ENCODE measurements at regions not wholly inside any gene's neighbourhood (a gene's known extent, or its start where the extent isn't known, plus 50 kb on each side); places are given as distances from the start of the nearest gene placed in this dataset.
"Not testable (repeated sequence)": the region's sequence is repeated elsewhere in the genome, so short reads cannot be mapped to it uniquely, and the experiment has no call there.

DNA sequence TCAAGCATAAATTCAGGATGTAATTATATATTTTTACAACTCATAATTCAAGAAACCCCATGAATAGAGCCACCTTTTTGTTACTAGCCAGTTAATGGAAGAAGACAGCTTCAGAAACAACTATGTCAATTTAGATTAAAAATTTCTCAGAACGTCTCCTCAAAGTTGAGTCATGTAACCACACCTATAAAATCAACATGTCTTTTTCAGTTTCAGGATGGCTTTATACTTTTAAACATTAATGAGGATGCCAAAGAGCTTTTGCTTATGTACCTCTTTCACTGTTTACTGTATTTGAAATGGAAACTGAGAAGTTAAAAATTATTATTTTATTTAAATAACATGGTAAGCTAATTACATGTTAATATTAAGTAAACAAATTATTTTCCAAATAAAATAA lies 280.1 kb downstream of the PTH2R start:
- intact Hi-C loops (cut with micrococcal nuclease), result no loop called here
- no CpG with 5 or more reads among the region's 1 CpG for WGBS (ENCODE audit: insufficient coverage)
- Histone ChIP-seq H3K9ac (ENCODE audit: insufficient read depth, low read length, poor library complexity, severe bottlenecking) (no peak overlapping the region), H3K4me2 (replicated peaks; ENCODE audit: extremely low read depth, low read length, poor library complexity, severe bottlenecking) (no peak overlapping the region), H3K9me3 (replicated peaks in 1 of 2; ENCODE audit: control insufficient read depth in 1 of 2, insufficient read depth in 1 of 2, low read length in 2 of 2) (peaks cover 7 to 8% of the 10 kb centered on the region in 2 donors), H3K79me2 (ENCODE audit: insufficient read depth, low read length) (no peaks in the 10 kb centered on the region), H3K27ac (ENCODE audit: low read depth in 1 of 2, low read length in 2 of 2) (no peak overlapping the region), H3K4me1 (ENCODE audit: control insufficient read depth in 1 of 2, insufficient read depth in 2 of 2, low read length in 2 of 2) (no peaks in the 10 kb centered on the region), H3K4me3 (replicated peaks in 1 of 3; ENCODE audit: low read depth in 2 of 3, low read length in 3 of 3) (no peak overlapping the region), H4K20me1 (ENCODE audit: insufficient read depth, low read length) (no peaks in the 10 kb centered on the region), H2AFZ (ENCODE audit: insufficient read depth, low read depth, low read length, poor library complexity, severe bottlenecking) (no peak overlapping the region), H3K36me3 (replicated peaks in 1 of 2; ENCODE audit: control insufficient read depth in 1 of 2, insufficient read depth in 2 of 2, low read length in 2 of 2) (no peaks in the 10 kb centered on the region), H3K27me3 (ENCODE audit: control insufficient read depth in 2 of 2, insufficient read depth in 2 of 2, low read length in 2 of 2) (no peaks in the 10 kb centered on the region)
- no peaks in the 10 kb centered on the region for H3K36me3 Mint-ChIP-seq
- H3K9me3 Mint-ChIP-seq, result peaks cover 0 to 15% (median 4%) of the 10 kb centered on the region in 7 donors
- H3K27ac Mint-ChIP-seq, result no peak overlapping the region
- TF ChIP-seq, protein P1, sequence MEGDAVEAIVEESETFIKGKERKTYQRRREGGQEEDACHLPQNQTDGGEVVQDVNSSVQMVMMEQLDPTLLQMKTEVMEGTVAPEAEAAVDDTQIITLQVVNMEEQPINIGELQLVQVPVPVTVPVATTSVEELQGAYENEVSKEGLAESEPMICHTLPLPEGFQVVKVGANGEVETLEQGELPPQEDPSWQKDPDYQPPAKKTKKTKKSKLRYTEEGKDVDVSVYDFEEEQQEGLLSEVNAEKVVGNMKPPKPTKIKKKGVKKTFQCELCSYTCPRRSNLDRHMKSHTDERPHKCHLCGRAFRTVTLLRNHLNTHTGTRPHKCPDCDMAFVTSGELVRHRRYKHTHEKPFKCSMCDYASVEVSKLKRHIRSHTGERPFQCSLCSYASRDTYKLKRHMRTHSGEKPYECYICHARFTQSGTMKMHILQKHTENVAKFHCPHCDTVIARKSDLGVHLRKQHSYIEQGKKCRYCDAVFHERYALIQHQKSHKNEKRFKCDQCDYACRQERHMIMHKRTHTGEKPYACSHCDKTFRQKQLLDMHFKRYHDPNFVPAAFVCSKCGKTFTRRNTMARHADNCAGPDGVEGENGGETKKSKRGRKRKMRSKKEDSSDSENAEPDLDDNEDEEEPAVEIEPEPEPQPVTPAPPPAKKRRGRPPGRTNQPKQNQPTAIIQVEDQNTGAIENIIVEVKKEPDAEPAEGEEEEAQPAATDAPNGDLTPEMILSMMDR (IDR thresholded peaks at IDR 0.05), result no peak
- no peaks in the 10 kb centered on the region for H3K4me1 Mint-ChIP-seq
- H3K4me3 Mint-ChIP-seq, result no peak overlapping the region
- no peaks in the 10 kb centered on the region for H3K27me3 Mint-ChIP-seq (ENCODE audit: low read depth in 3 of 3)
- DNase-seq, result no peak

- H3K9me3 ChIP-seq (replicated peaks in 1 of 2; ENCODE audit: control insufficient read depth in 1 of 2, insufficient read depth in 1 of 2, low read length in 2 of 2); H3K9ac ChIP-seq (ENCODE audit: insufficient read depth, low read length, poor library complexity, severe bottlenecking); H3K36me3 Mint-ChIP-seq; DNase-seq; H3K4me1 Mint-ChIP-seq; H4K20me1 ChIP-seq (ENCODE audit: insufficient read depth, low read length); H3K27me3 ChIP-seq (ENCODE audit: control insufficient read depth in 2 of 2, insufficient read depth in 2 of 2, low read length in 2 of 2); H3K4me3 Mint-ChIP-seq; H2AFZ ChIP-seq (ENCODE audit: insufficient read depth, low read depth, low read length, poor library complexity, severe bottlenecking); H3K79me2 ChIP-seq (ENCODE audit: insufficient read depth, low read length); H3K4me1 ChIP-seq (ENCODE audit: control insufficient read depth in 1 of 2, insufficient read depth in 2 of 2, low read length in 2 of 2); H3K36me3 ChIP-seq (replicated peaks in 1 of 2; ENCODE audit: control insufficient read depth in 1 of 2, insufficient read depth in 2 of 2, low read length in 2 of 2); H3K27ac Mint-ChIP-seq; H3K27me3 Mint-ChIP-seq (ENCODE audit: low read depth in 3 of 3); H3K4me3 ChIP-seq (replicated peaks in 1 of 3; ENCODE audit: low read depth in 2 of 3, low read length in 3 of 3); H3K4me2 ChIP-seq (replicated peaks; ENCODE audit: extremely low read depth, low read length, poor library complexity, severe bottlenecking); intact Hi-C loops (cut with micrococcal nuclease); H3K27ac ChIP-seq (ENCODE audit: low read depth in 1 of 2, low read length in 2 of 2): not testable (repeated sequence)
- no CpG with 5 or more reads among the region's 1 CpG for WGBS (ENCODE audit: insufficient coverage)
- H3K9me3 Mint-ChIP-seq, result peaks cover 0 to 14% (median 4%) of the 10 kb centered on the region in 7 donors
Measured at GRCh38 chr2:208687720-208688119, 281.1 kb downstream of the PTH2R start.
